ENCODE measurements at regions not wholly inside any gene's neighbourhood (a gene's known extent, or its start where the extent isn't known, plus 50 kb on each side); places are given as distances from the start of the nearest gene placed in this dataset.

- TF ChIP-seq POLR2A (IDR thresholded peaks at IDR 0.05) (no peak), CTCF (IDR thresholded peaks at IDR 0.05) (no peak), POLR2AphosphoS5 (IDR thresholded peaks at IDR 0.05) (no peak), EP300 (IDR thresholded peaks at IDR 0.05) (no peak)
Measured at GRCh38 chr5:144577676-144578075, 407.0 kb downstream of the KCTD16 start.

All from stomach (tissue), 4 donors.